Eye (tissue), 1 donor: ENCODE measurements at regions not wholly inside any gene's neighbourhood (a gene's known extent, or its start where the extent isn't known, plus 50 kb on each side); places are given as distances from the start of the nearest gene placed in this dataset.
"Not testable (repeated sequence)": the region's sequence is repeated elsewhere in the genome, so short reads cannot be mapped to it uniquely, and the experiment has no call there.

Experiments
- DNase-seq: peaks from one replicate; pipeline ENCODE4 v3.0.0-alpha.2; 2015

DNA sequence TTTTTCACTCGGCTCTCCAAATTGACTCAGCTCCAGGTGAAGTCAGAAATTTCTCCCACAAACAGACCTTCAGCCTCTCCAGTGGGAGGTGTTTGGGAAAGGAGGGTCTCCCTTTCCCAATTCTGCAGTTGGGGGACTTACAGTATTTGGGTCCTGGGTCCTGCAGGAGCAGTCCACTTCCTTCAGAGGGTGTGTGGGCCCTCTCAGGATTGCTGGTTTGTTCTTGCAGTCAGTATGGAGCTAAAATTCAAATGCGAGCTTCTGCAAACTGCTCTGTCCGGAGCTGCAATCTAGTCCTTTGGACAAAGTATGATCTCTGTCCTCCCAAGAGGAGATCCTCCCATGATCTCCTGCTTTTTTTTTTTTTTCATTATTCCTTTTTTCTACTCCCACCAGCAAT, 87.9 kb upstream of the MSTN start:
- DNase-seq: no peak

DNA sequence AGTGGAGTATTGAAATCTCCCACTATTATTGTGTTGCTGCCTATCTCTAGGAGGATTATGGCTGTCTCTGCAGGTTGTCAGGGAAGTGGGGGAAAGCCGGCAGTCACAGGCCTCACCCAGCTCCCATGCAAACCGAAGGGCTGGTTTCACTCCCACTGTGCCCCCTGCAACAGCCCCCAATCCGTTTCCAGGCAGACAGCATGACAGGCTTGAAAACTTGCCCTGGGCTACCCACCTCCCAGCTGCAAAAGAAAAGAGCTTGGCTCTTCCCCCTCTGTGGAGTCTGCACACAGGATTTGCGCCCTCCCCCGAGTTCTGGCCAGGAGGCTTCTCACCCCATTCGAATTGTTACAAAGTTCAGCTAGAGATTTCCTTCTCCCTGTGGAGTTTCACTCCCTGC, 87.4 kb upstream of the MSTN start:
- DNase-seq: no peak

DNA sequence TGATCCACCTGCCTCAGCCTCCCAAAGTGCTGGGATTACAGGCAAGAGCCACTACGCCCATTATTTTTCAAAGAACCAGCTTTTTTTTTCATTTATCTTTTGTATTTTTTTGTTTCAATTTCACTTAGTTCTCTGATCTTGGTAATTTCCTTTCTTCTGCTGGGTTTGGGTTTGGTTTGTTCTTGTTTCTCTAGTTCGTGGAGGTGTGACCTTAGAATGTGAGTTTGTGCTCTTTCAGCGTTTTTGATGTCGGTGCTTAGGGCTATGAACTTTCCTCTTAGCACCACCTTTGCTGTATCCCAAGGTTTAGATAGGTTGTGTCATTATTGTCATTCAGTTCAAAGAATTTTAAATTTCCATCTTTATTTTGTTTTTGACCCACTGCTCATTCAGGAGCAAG, 86.7 kb upstream of the MSTN start:
- DNase-seq: no peak

DNA sequence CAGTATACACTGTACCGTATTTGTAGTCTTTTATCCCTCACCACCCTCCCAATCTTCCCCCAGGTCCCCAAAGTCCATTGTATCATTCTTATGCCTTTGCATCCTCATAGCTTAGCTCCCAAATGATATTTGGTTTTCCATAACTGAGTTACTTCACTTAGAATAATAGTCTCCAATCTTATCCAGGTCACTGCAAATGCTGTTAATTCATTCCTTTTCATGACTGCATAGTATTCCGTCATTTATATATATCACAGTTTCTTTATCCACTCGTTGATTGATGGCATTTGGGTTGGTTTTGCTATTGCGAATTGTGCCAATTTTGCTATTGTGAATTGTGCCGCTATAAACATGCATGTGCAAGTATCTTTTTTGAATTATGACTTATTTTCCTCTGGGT, 83.6 kb upstream of the MSTN start:
- DNase-seq: not testable (repeated sequence)

DNA sequence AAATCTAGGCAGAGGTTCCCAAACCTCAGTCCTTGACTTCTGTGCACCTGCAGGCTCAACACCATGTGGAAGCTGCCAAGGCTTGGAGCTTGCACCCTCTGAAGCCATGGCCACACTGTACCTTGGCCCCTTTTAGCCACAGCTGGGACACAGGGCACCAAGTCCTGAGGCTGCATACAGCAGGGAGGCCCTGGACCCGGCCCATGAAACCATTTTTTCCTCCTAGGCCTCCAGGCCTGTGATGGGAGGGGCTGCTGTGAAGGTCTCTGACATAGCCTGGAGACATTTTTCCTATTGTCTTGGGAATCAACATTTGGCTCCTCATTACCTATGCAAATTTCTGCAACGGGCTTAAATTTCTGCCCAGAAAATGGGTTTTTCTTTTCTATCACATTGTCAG, 77.9 kb upstream of the MSTN start:
- DNase-seq: not testable (repeated sequence)

DNA sequence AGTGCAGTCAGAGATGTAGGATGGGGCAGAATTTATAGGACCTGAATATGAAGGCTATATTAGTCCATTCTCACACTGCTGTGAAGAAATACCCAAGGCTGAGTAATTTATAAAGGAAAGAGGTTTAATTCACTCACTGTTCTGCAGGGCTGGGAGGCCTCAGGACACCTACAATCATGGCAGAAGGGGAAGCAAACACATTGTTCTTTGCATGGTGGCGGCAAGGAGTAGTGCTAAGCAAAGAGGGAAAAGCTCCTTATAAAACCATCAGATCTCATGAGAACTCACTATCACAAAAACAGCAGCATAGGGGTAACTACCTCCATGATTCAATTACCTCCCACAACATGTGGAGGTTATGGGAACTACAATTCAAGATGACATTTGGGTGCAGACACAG, 76.8 kb upstream of the MSTN start:
- DNase-seq: no peak

DNA sequence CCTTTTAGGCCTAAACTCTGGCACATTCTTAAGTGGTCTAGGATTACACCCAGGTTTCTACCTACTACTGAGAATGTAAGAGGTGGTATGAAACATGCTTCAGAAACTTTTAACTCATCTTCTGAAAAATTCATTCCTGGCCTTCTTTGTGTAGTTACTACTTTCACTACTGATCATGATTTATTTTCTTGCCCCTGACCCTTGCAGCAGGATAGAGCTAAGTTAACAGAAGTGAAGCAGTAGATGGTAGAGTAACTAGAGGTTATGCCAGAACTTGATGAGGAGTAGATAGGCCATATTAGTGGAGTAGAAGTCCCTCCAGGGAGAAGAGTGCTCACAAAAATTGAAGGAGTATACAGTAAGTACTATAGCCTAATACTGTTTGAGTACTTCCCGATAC, 75.5 kb upstream of the MSTN start:
- DNase-seq: no peak

DNA sequence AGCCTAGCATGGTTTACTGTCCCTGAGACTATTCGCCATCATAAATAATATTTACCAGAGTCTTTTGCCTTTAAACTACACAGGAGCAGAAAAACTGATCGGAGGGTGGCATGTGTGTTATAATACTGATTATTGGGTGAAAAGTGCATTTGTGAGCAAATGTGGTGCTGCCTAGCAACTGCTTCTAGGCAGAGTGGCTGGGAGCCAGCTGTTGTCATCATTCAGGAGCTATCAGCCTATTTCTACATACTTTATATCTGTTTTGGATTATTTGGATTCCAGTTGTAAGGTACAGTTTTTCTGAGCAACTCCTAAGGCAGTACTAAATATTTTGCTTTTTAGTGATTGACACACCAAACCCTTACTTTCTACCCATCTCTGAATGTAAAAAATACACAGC, 75.0 kb upstream of the MSTN start:
- DNase-seq: peak; percentile 32

DNA sequence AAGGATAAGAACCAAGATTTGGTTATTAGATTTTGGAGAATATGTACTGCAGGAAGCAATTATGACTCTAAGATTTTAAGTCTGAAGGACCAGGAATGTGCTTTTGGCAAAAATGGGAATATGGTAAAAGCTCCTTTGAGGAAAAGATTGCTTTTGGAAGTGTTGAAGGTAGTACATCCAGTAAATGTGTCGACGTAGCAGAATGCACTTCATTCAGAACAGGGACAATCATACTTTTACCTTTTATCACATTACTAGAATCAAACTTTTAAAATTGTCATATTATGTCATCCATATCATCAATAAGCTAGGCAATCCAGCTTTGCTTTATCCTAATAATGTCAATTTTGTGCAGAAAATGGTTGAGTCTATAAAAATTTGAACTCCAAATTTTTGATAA, 74.3 kb upstream of the MSTN start:
- no peak for DNase-seq

DNA sequence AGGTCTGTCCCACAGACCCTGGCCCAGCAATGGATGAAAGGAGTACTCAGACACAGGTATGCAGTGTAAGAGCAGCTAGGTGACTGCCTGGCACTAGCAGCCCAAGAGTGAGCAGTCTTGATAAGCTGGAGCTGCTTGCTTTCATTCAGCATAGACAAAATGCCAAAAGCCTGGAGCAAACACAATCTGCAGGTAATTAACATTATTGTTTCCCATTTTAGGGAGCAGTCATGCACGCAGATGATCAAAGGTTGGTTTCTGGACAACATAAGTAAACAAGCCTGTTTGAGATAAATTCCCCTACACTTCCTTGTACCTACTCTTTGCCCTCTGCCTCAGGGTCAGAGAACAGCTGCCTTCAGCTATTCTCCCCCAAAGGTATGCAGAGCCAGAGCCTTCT, 73.7 kb upstream of the MSTN start:
- no peak for DNase-seq

DNA sequence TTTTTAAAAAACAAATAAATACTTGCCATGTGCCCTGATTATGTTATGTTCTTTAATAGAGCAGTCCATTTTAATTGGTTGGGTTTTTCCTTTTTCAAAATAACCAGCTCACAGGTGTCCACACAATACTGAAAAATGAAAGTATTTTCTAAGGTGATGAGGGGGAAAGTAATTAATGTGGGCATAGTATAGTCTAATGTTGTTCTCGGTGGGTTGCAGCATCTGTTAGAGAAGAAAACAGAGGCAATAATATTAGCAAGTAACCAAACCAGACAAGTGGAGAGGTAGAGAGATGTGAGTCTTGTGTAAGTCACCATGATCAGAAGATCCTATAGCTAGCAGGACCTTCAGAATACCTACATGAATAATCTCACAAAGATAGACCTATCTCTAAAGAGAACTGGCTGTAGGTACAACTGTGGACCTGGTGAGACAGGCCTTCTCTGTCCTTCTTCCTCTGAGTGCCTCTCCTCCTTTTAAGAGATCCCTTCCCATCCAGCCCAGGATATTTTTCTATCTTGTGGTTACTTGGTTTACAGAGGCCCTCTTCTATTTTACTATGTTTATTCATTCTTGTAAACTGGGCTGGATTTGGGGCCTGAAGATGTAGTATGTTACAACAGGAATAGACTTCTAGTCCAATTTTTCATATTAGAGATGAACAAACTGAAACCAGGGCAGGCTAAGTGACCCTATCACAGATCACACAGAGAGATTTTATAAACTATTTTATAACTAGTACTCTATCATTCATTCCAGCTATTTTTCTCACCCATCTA, 67.1 kb upstream of the MSTN start:
- no peak for DNase-seq

DNA sequence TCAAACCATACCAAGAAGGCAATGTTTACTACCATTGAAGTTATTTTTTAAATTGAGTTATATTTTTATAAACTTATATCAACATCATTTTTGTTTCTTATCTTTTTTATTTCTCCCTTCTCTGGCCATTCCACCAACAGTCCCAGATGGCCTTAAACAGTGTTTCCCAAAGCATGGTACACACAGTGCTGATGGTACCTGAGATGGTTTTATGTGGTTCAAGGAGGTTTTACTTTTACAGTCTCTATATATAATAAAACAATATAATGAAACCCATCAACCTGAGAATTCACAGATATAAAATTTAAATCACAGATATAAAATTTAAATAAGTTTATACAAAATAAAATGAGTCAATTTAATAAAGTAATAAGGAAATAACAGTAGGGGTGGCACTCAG, 65.1 kb upstream of the MSTN start:
- DNase-seq: no peak

DNA sequence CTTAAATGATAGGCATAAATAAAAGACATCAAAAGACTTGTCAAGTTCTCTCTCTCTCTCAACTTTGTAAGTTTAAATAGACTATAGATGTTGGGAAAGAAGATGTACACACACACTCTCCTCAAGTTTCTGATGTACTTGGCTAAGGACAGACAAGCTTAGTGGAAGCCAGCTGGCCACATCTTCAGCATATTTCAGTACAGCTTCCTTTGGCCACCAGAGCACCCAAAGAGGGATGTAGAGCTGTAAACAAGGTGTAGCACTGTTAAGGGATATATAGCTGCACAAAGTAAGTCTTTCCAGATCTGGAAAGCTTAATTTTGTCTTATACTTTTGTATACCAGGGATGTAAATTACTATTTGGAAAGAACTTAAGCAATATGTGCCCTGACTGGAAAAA, 64.3 kb upstream of the MSTN start:
- no peak for DNase-seq

DNA sequence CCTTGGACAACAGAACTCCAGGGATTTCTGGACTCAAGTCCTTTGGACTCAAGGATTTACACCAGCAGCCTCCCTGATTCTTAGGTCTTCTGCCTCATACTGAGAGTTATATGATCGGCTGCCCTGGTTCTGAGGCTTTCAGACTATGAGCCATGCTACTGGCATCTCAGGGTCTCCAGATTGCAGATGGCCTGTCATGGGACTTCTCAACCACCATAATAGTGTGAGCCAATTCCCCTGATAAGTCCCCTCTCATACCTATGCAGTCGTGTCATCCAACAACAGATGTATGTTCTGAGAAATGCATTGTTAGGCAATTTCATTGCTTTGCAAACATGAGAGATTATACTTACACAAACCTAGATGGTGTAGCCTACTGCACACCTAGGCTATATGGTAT, 61.4 kb upstream of the MSTN start:
- DNase-seq: no peak

DNA sequence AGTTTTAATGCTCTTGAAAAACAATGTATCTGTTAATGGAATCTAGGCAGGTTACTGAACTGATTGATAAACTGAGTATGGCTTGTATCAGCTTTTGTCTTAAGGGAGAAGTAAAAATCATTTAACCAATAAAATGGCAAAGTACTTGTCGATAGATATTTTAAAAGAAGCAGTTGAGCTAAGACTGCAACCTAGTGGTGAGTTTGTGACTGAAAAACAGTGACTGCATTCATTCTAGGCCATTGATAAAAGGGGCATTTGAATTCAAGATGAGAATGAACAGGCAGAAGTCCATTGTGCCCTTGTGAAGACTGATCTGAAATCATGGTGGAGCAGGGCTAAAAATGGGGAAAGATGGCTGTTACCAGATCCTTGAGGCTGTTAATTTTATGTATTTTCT, 59.4 kb upstream of the MSTN start:
- peak; percentile 18 for DNase-seq

DNA sequence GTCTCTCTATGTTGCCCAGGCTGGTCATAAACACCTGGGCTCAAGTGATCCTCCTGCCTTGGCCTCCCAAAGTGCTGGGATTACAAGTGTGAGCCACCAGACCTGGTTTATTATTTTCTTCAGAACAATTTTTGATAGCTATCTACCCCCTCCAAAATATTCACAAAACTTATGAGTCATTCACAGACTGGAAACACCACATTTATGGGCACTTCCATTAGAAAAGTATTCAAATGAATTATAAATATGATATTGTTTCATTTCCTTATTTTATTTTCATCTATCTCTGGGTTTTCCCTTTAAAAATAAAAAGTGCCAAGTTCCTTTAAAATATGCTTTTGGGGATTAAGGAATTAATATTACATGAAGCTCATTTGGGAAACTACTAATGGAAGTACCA, 58.8 kb upstream of the MSTN start:
- DNase-seq: no peak

DNA sequence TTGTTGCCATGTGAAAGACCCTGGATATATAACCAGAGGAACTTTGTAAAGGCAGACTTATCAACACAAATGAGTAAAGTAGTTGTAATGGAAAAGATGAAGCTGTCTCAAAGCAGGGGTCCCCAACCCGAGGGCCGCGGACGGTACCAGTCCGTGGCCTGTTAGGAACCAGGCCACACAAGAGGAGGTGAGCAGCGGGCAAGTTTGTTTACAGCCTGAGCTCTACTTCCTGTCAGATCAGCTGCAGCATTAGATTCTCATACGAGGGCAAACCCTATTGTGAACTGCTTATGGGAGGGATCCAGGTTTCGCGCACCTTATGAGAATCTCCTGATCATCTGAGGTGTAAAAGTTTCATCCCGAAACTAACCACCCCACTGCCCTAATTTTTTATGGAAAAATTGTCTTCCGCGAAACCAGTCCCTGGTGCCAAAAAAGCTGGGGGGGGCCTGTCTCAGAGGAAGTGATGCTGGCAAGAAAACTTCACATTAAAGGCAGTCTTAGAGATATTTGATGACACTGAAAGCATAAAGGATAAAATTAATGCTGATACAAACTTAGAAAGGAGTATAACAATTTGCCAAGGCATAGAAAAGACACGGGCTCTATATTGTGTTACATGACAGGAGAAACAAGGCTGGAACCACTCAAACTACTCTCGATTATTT, 57.5 kb upstream of the MSTN start:
- DNase-seq: no peak

DNA sequence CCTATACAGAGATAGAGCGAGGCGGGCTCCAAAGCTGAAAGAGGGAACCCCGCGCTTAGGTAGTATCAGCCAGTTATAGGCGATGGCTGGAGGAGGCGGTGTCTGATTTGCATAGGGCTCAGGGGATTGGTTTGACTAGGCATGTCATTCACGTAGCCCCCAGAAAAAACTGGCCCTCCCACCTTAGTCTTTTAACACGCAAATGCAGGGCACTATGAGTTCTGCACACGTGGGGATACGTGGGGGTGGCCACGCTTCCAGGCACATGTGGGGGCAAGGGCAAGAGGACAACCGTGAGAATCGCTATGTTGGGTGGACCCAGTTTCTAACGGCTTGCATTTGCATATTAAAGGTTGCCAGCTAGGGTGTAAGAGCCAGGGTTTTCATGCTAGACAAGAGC, 56.7 kb upstream of the MSTN start:
- DNase-seq: peak; percentile 32

DNA sequence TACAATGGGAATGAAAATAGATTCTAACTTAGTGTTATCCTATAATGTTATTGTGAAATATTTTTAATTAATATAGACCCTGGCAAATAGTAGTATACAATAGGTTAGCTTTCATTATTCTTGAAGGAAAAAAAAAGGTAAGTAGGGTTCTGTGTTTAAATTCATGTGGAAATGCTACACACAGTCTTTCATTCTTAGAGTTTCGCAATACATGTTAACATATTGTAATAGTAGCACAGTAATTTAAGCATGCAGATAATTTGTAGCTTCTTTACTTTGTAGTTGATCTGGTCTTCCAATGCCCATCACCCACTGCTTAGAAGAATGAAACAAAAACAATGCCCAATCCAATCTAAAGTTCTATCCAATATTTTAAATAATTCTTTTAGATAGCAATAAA, 54.8 kb upstream of the MSTN start:
- DNase-seq: no peak

DNA sequence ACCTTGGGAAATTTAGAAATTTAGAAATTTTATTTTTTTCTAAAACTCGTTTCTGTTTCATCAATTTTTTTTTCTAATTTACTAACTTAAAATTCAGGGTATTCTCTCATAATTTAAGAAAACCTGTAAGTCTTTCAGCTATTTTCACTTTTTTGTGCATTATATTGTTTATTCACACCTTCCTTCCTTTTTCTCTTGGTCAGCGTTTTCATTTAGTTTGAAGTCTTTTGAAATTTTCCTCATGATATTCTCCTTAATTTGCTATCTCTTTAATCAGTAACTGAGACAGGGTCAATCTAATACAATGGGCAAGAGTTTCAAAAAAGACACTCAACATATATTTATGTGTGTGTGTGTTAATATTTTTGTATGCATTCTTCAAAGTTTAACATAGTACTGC, 50.5 kb upstream of the MSTN start:
- DNase-seq: no peak
